Putamen (tissue), 1 donor: ENCODE measurements at regions not wholly inside any gene's neighbourhood (a gene's known extent, or its start where the extent isn't known, plus 50 kb on each side); places are given as distances from the start of the nearest gene placed in this dataset.

Experiments
- DNase-seq: peaks from one replicate; pipeline ENCODE4 v3.0.0-alpha.2; 2016; ENCODE audit warnings: low spot score

- no peak for DNase-seq
These were observed 64.8 kb downstream of the PDCL3 start for GRCh38 chr2:100627330-100628300.

GRCh38 chr2:100628506-100628905, 65.7 kb downstream of the PDCL3 start:
- no peak for DNase-seq

DNA sequence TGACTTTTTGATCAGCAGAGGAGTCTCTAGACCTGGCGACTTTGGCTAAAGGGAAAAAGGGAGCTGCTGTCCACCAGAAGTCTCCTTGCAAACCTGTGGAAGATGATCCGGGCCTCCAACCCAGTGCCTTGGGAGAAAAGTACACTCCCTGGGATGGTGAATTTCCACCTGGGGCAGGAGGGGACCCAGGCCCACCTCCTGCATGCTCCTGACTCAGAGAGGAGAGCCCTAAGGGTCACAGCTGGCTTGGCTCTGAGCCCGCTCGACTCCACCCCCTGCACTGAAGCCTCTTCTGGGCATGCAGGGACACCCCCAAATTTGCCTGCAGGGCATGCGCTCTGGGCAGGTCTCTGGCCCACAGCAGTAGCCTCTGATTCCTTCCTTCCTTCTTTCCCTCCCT, 66.5 kb downstream of the PDCL3 start:
- DNase-seq = no peak

DNA sequence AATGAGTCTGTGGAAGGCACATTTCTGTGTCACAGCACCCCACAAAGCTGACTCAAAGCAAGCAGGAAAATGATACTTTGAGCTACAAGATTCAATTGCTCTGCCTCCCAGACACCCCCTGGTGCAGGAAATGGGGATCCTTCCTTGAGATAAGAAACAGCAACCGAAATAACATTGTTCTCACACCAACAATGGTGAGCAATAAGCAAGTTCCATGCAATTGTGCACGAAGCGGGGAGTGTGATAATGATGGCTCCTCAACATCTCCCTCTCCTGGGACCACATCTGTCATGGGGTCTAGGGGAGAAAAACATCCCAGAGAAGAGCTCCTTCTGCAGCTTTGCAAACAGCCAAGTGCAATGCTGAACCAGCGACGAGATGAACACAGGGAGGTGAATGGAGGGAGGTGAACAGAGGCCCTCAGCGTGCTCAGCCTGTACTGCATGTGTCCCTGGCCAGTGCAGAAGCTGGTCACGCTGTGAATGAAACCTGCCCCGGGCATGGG, 67.7 kb downstream of the PDCL3 start:
- DNase-seq = no peak

GRCh38 chr2:100632037-100632436, 69.2 kb downstream of the PDCL3 start:
- no peak for DNase-seq

DNA sequence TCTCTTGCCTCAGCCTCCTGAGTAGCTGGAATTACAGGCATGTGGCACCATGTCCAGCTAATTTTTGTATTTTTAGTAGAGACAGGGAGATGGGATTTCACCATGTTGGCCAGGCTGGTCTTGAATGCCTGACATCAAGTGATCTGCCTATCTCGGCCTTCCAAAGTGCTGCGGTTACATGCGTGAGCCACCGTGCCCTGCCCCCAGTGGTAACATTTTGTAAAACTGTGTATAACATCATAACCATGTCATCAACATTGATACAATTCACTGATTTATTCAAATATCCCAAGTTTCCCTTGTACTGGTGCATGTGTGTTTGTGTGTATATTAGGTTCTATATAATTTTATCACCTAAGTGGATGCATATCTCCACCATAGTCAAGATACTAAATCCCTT, 70.0 kb downstream of the PDCL3 start:
- no peak for DNase-seq

GRCh38 chr2:100639588-100640390, 77.0 kb downstream of the PDCL3 start:
- no peak for DNase-seq

DNA sequence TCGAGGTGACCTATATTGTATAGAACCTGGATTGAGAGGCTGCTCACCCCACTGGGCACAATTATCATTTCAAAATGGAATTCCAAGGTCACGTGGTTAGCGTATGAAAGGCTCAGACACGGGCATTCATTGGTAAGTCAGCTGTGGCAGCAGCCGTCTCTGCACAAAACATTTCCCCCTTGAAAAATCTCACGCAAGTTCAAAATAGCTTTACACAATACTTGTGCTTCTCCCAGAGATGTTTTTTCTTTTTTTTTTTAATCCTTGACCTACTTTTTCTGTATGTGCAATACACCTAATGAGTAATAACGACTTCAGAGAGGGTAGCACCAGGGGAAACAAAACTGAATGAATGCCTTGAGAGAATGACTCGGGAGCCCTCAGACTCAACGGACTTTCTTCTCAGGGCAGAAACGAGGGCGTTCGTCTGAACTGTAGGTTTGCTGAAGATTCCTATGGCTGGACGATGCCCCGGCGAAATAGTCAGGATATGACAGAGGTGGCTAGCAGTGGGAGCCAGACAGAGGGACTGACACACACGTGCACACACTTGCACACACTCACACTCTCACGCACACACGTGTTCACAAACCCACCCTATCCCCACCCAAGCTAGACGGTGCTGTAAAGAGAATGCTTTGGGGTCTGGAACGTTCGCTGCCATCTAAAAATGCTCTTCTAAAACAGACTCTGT, 77.8 kb downstream of the PDCL3 start:
- DNase-seq = no peak

GRCh38 chr2:100641125-100641435, 78.3 kb downstream of the PDCL3 start:
- no peak for DNase-seq

- no peak for DNase-seq
These were observed 79.6 kb downstream of the PDCL3 start for GRCh38 chr2:100642425-100642824.

DNA sequence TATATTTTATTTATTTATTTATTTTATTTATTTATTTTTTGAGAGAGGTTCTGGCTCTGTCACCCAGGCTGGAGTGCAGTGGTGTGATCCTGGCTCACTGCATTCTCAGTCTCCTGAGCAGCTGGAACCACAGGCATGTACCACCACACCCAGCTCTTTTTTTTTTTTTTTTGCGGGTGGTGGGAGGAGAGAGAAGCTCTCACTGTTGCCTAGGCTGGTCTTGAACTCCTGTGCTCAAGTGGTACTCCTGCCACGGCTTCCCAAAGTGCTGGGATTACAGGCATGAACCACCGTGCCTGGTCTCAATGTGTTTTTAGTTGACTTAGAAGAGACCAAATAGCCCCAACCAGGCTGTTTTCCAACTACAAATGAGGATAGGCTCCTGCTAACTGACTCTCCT, 80.7 kb downstream of the PDCL3 start:
- no peak for DNase-seq

GRCh38 chr2:100643906-100644501, 81.2 kb downstream of the PDCL3 start:
- no peak for DNase-seq

DNA sequence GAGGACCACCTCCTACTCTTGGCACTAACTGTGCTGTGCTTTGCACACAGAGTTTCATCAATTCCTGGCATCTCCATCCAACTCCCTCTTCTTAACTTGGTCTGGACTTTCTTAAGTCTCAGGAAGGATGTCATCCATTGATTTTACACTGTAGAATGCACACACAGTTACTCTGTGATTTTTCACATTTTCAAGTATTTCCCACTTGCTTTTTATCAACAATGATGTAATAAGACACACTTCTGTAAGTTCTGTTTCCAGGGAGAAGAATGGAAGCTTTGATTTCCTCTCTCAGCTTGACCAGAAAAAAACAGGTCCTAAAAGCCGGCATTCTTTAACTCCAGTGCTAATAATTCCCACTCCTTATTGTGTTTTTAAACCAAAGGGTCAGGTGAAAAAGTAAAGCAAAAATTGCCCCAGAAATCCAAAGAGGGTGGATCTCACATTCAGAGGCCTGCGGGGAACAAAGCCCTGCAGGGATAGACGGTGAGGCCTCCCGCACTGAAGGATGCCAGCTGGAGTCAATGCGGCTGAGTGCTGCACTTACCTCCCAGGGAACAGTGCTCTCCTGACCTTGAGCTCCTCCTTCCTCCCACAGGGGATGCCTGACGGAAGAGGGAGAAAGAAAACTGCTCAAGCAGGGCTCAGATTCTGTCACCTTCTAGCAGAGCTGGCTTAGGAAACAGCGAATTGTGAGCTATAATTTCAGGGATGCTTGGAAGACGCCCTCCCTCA, 83.1 kb downstream of the PDCL3 start:
- no peak for DNase-seq

GRCh38 chr2:100647709-100648108, 84.9 kb downstream of the PDCL3 start:
- DNase-seq = no peak

DNA sequence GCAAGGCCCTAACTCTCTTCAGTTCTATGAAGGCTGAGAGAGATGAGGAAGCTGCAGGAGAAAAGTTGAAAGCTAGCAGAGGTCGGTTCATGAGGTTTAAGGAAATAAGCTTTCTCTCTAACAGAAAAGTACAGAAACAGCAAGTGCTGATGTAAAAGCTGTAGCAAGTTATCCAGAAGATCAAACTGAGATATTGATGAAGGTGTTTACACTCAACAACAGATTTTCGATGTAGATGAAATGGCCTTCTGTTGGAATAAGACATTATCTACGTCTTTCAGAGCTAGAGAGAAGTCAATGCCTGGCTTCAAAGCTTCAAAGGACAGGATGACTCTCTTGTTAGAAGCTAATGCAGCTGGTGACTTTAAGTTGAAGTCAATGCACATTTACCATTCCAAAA, 87.4 kb downstream of the PDCL3 start:
- DNase-seq = no peak

DNA sequence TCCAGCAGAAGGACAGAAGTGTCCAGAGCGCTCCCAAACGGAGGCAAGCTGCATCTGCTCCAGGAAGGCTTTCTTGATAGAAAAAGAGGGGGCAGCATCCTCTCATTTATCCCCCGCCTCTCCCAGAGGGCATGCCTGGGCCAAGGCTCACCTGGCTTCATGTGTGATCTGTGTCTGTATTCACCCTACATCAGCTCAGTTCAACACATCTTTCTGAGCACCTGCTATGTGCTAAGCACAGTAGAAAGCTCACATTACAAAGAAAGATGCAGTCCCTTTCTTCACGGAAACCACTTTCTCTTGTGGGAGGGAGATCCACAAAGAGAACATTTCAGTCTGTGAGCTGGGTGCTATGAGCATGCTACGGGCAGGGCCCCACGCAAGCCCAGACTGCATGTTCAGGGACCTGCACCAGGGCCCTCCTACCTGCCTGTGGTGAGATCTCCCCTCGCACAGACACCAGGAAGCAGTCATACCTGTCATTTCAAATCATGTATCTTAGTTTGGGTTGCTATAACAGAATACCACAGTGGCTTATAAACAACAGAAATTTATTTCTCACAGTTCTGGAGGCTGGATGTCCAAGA, 90.7 kb downstream of the PDCL3 start:
- no peak for DNase-seq

DNA sequence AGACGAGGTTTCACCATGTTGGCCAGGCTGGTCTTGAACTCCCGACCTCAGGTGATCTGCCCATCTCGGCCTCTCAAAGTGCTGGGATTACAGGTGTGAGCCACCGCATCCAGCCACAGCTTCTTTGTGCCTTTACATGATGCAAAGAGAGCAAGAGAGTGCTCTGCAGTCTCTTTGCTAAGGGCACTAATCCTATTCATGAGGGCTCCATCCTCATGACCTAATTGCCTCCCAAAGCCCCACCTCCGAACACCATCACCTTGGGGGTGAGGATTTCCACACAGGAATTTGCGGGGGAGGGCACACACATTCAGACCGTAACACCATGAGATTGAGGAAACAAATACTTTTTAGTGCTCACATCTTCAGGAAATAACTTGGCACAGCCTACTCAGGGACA, 91.8 kb downstream of the PDCL3 start:
- DNase-seq = no peak

GRCh38 chr2:100655446-100655845, 92.7 kb downstream of the PDCL3 start:
- DNase-seq = no peak

GRCh38 chr2:100655936-100656534, 93.2 kb downstream of the PDCL3 start:
- DNase-seq = no peak

DNA sequence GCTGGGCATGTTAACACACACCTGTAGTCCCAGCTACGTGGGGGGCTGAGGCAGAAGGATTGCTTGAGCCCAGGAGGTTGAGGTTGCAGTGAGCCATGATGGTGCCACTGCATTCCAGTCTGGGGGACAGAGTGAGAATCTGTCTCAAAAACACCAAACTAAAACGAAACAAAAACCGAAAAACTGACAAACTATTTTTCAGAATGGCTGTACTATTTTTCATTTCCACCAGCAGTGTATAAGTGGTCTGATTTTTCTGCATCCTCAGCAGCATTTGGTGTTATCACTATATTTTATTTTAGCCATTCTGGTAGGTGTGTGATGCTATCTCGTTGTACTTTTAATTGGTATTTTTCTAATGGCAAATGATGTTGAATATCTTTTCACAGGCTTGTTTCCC, 95.2 kb downstream of the PDCL3 start:
- no peak for DNase-seq
